ENCODE measurements at regions not wholly inside any gene's neighbourhood (a gene's known extent, or its start where the extent isn't known, plus 50 kb on each side); places are given as distances from the start of the nearest gene placed in this dataset.
A peak's percentile ranks its signal among the peaks of the same experiment; 100 is the strongest.
"Not testable (repeated sequence)": the region's sequence is repeated elsewhere in the genome, so short reads cannot be mapped to it uniquely, and the experiment has no call there.

GRCh38 chr2:211025089-211025488, 468.7 kb downstream of the CPS1 start:
- H3K4me3 Mint-ChIP-seq; DNase-seq; H3K27ac Mint-ChIP-seq; intact Hi-C loops (cut with micrococcal nuclease); H3K36me3 Mint-ChIP-seq (ENCODE audit: low read depth); H3K27me3 Mint-ChIP-seq; H3K9me3 Mint-ChIP-seq; H3K4me1 Mint-ChIP-seq: not testable (repeated sequence)

- Mint-ChIP-seq H3K4me1 (no peaks in the 10 kb centered on the region), H3K27ac (no peak overlapping the region), H3K36me3 (ENCODE audit: low read depth) (no peaks in the 10 kb centered on the region), H3K27me3 (no peaks in the 10 kb centered on the region), H3K4me3 (no peak overlapping the region), H3K9me3 (peaks cover 6% of the 10 kb centered on the region)
- intact Hi-C loops (cut with micrococcal nuclease): no loop called here
- no peak for DNase-seq
These were observed 469.7 kb downstream of the CPS1 start for GRCh38 chr2:211026109-211026508.

- no peaks in the 10 kb centered on the region for H3K36me3 Mint-ChIP-seq (ENCODE audit: low read depth)
- H3K4me1 Mint-ChIP-seq: no peaks in the 10 kb centered on the region
- intact Hi-C loops (cut with micrococcal nuclease): no loop called here
- no peak overlapping the region for H3K4me3 Mint-ChIP-seq
- H3K9me3 Mint-ChIP-seq: peaks cover 6% of the 10 kb centered on the region
- no peak overlapping the region for H3K27ac Mint-ChIP-seq
- no peak for DNase-seq
- no peaks in the 10 kb centered on the region for H3K27me3 Mint-ChIP-seq
These were observed 471.6 kb downstream of the CPS1 start for GRCh38 chr2:211027976-211028375.

GRCh38 chr2:211033765-211034164, 477.4 kb downstream of the CPS1 start:
- Mint-ChIP-seq H3K4me1 (peaks cover 2% of the 10 kb centered on the region), H3K27me3 (no peaks in the 10 kb centered on the region), H3K4me3 (no peak overlapping the region), H3K27ac (no peak overlapping the region), H3K9me3 (no peaks in the 10 kb centered on the region), H3K36me3 (ENCODE audit: low read depth) (no peaks in the 10 kb centered on the region)
- no peak for DNase-seq
- intact Hi-C loops (cut with micrococcal nuclease): loop anchor here (10.0 kb wide), 1 partner anchor 419 kb away; no protein-coding TSS in a partner anchor

GRCh38 chr2:211035548-211036185, 479.3 kb downstream of the CPS1 start:
- H3K27ac Mint-ChIP-seq: no peak overlapping the region
- peak; percentile 57 for DNase-seq
- intact Hi-C loops (cut with micrococcal nuclease): loop anchor here (10.0 kb wide), 1 partner anchor 421 kb away; no protein-coding TSS in a partner anchor
- no peaks in the 10 kb centered on the region for H3K27me3 Mint-ChIP-seq
- H3K36me3 Mint-ChIP-seq (ENCODE audit: low read depth): no peaks in the 10 kb centered on the region
- H3K9me3 Mint-ChIP-seq: no peaks in the 10 kb centered on the region
- H3K4me1 Mint-ChIP-seq: peaks cover 2% of the 10 kb centered on the region
- H3K4me3 Mint-ChIP-seq: no peak overlapping the region

GRCh38 chr2:211045025-211045424, 488.6 kb downstream of the CPS1 start:
- Mint-ChIP-seq H3K9me3 (no peaks in the 10 kb centered on the region), H3K27ac (no peak overlapping the region), H3K4me3 (no peak overlapping the region), H3K27me3 (no peaks in the 10 kb centered on the region), H3K4me1 (no peaks in the 10 kb centered on the region), H3K36me3 (ENCODE audit: low read depth) (no peaks in the 10 kb centered on the region)
- no peak for DNase-seq
- intact Hi-C loops (cut with micrococcal nuclease): no loop called here

GRCh38 chr2:211049321-211050018, 493.1 kb downstream of the CPS1 start:
- DNase-seq: no peak
- H3K4me1 Mint-ChIP-seq: no peaks in the 10 kb centered on the region
- no peak overlapping the region for H3K4me3 Mint-ChIP-seq
- H3K27ac Mint-ChIP-seq: no peak overlapping the region
- H3K9me3 Mint-ChIP-seq: no peaks in the 10 kb centered on the region
- no peaks in the 10 kb centered on the region for H3K27me3 Mint-ChIP-seq
- no peaks in the 10 kb centered on the region for H3K36me3 Mint-ChIP-seq (ENCODE audit: low read depth)
- intact Hi-C loops (cut with micrococcal nuclease): no loop called here

GRCh38 chr2:211055438-211055837, 499.0 kb downstream of the CPS1 start:
- Mint-ChIP-seq H3K9me3 (no peaks in the 10 kb centered on the region), H3K27me3 (no peaks in the 10 kb centered on the region), H3K4me1 (no peaks in the 10 kb centered on the region), H3K36me3 (ENCODE audit: low read depth) (no peaks in the 10 kb centered on the region), H3K4me3 (no peak overlapping the region), H3K27ac (no peak overlapping the region)
- DNase-seq: no peak
- intact Hi-C loops (cut with micrococcal nuclease): no loop called here

GRCh38 chr2:211061612-211062296, 505.4 kb downstream of the CPS1 start:
- Mint-ChIP-seq H3K4me1 (no peaks in the 10 kb centered on the region), H3K36me3 (ENCODE audit: low read depth) (no peaks in the 10 kb centered on the region), H3K27ac (no peak overlapping the region), H3K27me3 (no peaks in the 10 kb centered on the region), H3K9me3 (no peaks in the 10 kb centered on the region), H3K4me3 (no peak overlapping the region)
- intact Hi-C loops (cut with micrococcal nuclease): no loop called here
- no peak for DNase-seq

GRCh38 chr2:211062297-211062612, 505.9 kb downstream of the CPS1 start:
- no peak overlapping the region for H3K4me3 Mint-ChIP-seq
- no peaks in the 10 kb centered on the region for H3K36me3 Mint-ChIP-seq (ENCODE audit: low read depth)
- no peaks in the 10 kb centered on the region for H3K4me1 Mint-ChIP-seq
- no peak overlapping the region for H3K27ac Mint-ChIP-seq
- no peaks in the 10 kb centered on the region for H3K9me3 Mint-ChIP-seq
- no peaks in the 10 kb centered on the region for H3K27me3 Mint-ChIP-seq
- intact Hi-C loops (cut with micrococcal nuclease): no loop called here
- no peak for DNase-seq

- Mint-ChIP-seq H3K9me3 (no peaks in the 10 kb centered on the region), H3K27ac (no peak overlapping the region), H3K27me3 (no peaks in the 10 kb centered on the region), H3K36me3 (ENCODE audit: low read depth) (no peaks in the 10 kb centered on the region), H3K4me3 (no peak overlapping the region), H3K4me1 (no peaks in the 10 kb centered on the region)
- intact Hi-C loops (cut with micrococcal nuclease): no loop called here
- DNase-seq: no peak
These were observed 510.6 kb downstream of the CPS1 start for GRCh38 chr2:211067029-211067428.

GRCh38 chr2:211068108-211068780, 511.8 kb downstream of the CPS1 start:
- no peak for DNase-seq
- intact Hi-C loops (cut with micrococcal nuclease): no loop called here
- no peak overlapping the region for H3K4me3 Mint-ChIP-seq
- H3K9me3 Mint-ChIP-seq: no peaks in the 10 kb centered on the region
- H3K27me3 Mint-ChIP-seq: no peaks in the 10 kb centered on the region
- no peaks in the 10 kb centered on the region for H3K4me1 Mint-ChIP-seq
- no peak overlapping the region for H3K27ac Mint-ChIP-seq
- no peaks in the 10 kb centered on the region for H3K36me3 Mint-ChIP-seq (ENCODE audit: low read depth)

GRCh38 chr2:211070547-211070946, 514.1 kb downstream of the CPS1 start:
- intact Hi-C loops (cut with micrococcal nuclease): no loop called here
- no peak overlapping the region for H3K4me3 Mint-ChIP-seq
- H3K4me1 Mint-ChIP-seq: no peaks in the 10 kb centered on the region
- DNase-seq: no peak
- H3K27ac Mint-ChIP-seq: no peak overlapping the region
- H3K27me3 Mint-ChIP-seq: no peaks in the 10 kb centered on the region
- H3K36me3 Mint-ChIP-seq (ENCODE audit: low read depth): no peaks in the 10 kb centered on the region
- H3K9me3 Mint-ChIP-seq: no peaks in the 10 kb centered on the region

GRCh38 chr2:211077216-211077767, 520.9 kb downstream of the CPS1 start:
- Mint-ChIP-seq H3K36me3 (ENCODE audit: low read depth) (no peaks in the 10 kb centered on the region), H3K4me1 (no peaks in the 10 kb centered on the region), H3K9me3 (no peaks in the 10 kb centered on the region), H3K27me3 (no peaks in the 10 kb centered on the region), H3K4me3 (no peak overlapping the region), H3K27ac (no peak overlapping the region)
- no peak for DNase-seq
- intact Hi-C loops (cut with micrococcal nuclease): no loop called here
